ENCODE measurements at regions not wholly inside any gene's neighbourhood (a gene's known extent, or its start where the extent isn't known, plus 50 kb on each side); places are given as distances from the start of the nearest gene placed in this dataset.
"Not testable (repeated sequence)": the region's sequence is repeated elsewhere in the genome, so short reads cannot be mapped to it uniquely, and the experiment has no call there.

DNA sequence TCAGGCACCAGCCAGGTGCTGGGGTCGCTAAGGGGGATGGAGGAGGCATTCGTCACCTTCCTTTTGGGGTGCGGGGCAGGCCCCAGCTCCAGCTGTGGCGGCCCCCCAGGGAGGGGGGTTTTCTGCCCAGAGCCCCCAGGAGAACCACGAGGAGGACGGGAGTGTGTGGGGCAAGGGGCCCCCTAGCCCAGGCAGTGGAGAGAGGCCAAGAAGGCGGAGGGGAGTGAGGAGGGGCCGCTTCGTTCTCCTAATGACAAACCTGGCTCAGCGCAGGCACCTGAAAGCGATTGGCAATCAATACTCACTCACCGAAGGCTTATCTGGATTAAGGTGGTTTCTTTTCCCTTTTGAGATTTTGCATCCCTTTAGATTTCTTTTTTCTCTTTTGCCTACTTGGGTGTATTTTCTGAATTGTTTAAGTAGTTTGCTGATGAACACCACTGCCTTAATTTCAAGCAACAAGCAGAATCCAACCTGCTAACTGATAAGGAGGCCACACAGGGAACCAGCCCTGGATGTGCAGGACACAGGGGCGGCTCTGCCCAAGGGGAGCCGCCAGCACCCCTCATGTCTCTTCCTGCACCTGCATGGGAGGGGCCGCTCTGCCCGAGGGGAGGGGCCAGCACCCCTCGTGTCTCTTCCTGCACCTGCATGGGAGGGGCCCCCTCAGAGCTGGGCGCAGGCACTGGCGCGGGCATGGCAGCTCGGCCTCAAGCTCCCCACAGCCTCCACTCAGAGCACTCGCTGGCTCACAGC lies 122.3 kb downstream of the BRD1 start:
- H3K36me3 ChIP-seq (ENCODE audit: control insufficient read depth, insufficient read depth, low read length), result no peaks in the 10 kb centered on the region
- H3K4me1 ChIP-seq (ENCODE audit: control insufficient read depth, insufficient read depth, low read length), result no peaks in the 10 kb centered on the region
- peaks cover 15% of the 10 kb centered on the region for H3K27me3 ChIP-seq (ENCODE audit: control insufficient read depth, insufficient read depth, low read length)
- no peak overlapping the region for H3K27ac ChIP-seq (ENCODE audit: low read depth, low read length)
- H3K4me3 ChIP-seq (ENCODE audit: low read length), result no peak overlapping the region
- no peak overlapping the region for H3K9ac ChIP-seq (ENCODE audit: low read length)

DNA sequence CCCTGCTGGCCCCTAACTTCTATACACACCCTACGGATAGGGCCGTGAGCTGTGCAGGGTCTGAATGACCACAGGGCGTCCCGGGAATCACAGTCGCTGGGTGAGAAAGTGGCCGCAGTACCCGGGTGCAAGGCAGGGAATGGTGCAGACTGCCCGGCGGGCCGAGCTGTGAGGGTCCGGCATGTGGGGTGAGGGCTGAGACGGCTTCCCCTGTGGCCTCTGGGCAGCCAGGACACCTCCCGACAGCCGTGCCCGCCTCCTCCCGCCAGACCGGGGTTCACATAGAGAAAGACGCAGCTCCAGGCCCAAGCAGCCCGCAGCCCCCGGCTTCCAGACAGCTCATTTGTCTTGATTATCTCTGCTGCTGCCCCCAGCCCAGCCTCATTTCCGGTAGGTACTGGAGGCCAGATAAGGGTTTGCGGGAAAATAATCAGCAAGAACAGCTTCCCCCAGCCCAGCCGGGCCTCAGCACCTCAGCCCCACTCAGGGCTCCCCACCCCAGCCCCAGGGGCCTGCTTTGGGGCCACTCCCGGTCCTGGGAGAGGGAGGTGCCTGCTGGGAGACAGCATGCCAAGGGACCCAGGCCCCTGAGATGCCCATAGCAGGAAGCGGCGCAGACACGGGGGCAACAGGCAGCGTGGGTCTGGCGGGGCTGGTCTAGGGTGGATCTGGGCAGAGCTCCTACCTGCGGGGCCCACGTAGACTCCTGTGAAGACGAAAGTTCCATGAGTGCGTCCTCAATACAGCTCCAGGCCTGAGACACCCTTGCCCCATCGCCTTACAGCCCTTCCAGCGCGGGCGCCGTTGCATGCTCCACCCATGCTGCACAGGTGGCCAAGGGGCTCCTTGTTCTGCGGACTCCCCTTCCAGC lies 123.1 kb downstream of the BRD1 start:
- H3K27me3 ChIP-seq (ENCODE audit: control insufficient read depth, insufficient read depth, low read length), result peaks cover 15% of the 10 kb centered on the region
- H3K36me3 ChIP-seq (ENCODE audit: control insufficient read depth, insufficient read depth, low read length), result no peaks in the 10 kb centered on the region
- H3K9ac ChIP-seq (ENCODE audit: low read length), result no peak overlapping the region
- no peak overlapping the region for H3K27ac ChIP-seq (ENCODE audit: low read depth, low read length)
- no peak overlapping the region for H3K4me3 ChIP-seq (ENCODE audit: low read length)
- no peaks in the 10 kb centered on the region for H3K4me1 ChIP-seq (ENCODE audit: control insufficient read depth, insufficient read depth, low read length)

DNA sequence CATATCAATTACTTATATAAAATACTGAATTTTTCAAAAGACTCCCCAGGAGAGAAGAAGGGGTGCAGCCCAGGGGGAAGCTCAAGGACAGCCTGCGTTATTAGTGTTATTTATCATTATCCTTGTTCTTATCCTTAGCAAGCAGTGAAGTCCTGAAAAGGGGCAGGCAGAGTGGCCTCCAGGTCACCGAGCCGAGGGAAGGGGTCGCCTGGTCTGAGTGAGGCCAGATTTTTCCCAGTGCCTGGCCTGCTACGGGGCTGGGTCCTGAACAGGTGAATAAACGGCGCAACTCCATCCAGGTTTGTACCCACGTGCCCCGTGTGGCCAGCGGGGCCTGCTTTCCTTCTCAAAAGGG lies 123.7 kb downstream of the BRD1 start:
- peaks cover 14% of the 10 kb centered on the region for H3K27me3 ChIP-seq (ENCODE audit: control insufficient read depth, insufficient read depth, low read length)
- no peak overlapping the region for H3K27ac ChIP-seq (ENCODE audit: low read depth, low read length)
- H3K36me3 ChIP-seq (ENCODE audit: control insufficient read depth, insufficient read depth, low read length), result no peaks in the 10 kb centered on the region
- H3K9ac ChIP-seq (ENCODE audit: low read length), result no peak overlapping the region
- H3K4me3 ChIP-seq (ENCODE audit: low read length), result no peak overlapping the region
- H3K4me1 ChIP-seq (ENCODE audit: control insufficient read depth, insufficient read depth, low read length), result no peaks in the 10 kb centered on the region

DNA sequence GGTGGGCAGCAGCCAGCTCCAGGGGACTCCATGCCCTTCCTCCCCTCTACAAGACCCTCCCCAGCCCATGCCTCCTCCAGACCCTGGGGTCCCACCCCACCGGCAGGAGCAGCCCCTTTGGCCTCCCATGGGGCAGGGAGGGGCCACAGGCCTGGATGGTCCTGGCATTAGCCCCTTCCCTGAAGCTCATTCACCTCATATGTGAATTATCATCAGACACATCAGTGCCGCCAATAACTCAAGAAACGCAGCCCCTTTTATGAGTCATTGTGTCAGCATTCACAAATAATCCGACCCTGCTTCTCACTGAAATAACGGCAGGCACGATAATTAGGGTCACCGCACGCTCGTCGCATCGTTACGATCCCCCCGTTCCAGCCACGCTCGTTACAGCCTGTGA lies 124.2 kb downstream of the BRD1 start:
- H3K36me3 ChIP-seq (ENCODE audit: control insufficient read depth, insufficient read depth, low read length), result no peaks in the 10 kb centered on the region
- no peak overlapping the region for H3K27ac ChIP-seq (ENCODE audit: low read depth, low read length)
- H3K9ac ChIP-seq (ENCODE audit: low read length), result no peak overlapping the region
- H3K27me3 ChIP-seq (ENCODE audit: control insufficient read depth, insufficient read depth, low read length), result peaks cover 11% of the 10 kb centered on the region
- no peak overlapping the region for H3K4me3 ChIP-seq (ENCODE audit: low read length)
- H3K4me1 ChIP-seq (ENCODE audit: control insufficient read depth, insufficient read depth, low read length), result no peaks in the 10 kb centered on the region

DNA sequence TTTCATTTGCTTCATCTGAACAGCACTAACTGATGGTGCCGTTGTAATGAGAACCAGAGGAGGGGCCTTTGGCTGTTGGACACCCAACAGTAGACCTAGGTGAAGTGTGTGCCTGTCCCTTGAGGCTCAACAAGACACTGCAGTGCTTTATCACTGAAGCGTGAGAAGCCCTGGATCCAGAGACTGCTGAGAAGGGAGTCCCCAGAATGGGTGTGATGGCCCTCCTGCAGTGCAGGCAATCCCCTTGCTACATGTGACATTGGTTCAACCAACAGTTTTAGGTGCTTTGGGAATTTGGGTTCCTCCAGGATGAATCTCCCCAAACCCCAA lies 125.6 kb downstream of the BRD1 start:
- Histone ChIP-seq H3K4me1 (ENCODE audit: control insufficient read depth, insufficient read depth, low read length) (no peaks in the 10 kb centered on the region), H3K9ac (ENCODE audit: low read length) (no peak overlapping the region), H3K4me3 (ENCODE audit: low read length) (no peak overlapping the region), H3K27ac (ENCODE audit: low read depth, low read length) (no peak overlapping the region), H3K36me3 (ENCODE audit: control insufficient read depth, insufficient read depth, low read length) (no peaks in the 10 kb centered on the region), H3K27me3 (ENCODE audit: control insufficient read depth, insufficient read depth, low read length) (peaks cover 10% of the 10 kb centered on the region)

DNA sequence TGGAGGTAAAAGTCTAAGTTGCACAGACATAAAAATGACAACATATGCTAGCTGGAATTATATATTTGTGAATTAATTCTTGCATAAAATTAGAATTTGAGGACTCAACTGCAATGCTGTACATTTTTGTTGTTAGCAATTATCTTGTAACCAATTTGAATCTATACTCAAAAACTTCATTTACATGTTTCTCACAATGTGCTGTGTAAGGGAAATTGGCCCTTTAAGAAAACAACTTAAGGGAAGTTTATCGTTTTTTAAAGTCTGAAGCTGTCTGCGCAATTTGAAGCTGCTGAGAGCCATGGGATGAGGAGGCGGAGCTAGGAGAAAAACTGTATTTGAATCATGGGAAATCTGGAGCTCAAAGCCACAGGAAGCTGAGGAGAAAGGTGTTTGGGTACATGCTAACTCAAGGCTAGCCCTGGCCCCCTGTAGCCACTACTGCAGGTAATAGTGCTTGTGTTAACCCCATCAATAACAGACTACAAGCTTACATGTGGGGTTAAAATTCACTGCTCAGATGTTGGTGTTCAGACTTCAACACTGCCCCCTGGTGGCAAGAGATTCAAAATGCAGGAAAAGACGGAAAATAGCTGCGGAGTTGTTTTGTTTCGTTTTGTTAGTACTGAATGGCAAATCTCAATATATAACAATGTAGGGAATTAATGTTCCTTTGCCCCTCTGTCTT lies 126.1 kb downstream of the BRD1 start:
- H3K27me3 ChIP-seq (ENCODE audit: control insufficient read depth, insufficient read depth, low read length), result peaks cover 10% of the 10 kb centered on the region
- H3K27ac ChIP-seq (ENCODE audit: low read depth, low read length), result no peak overlapping the region
- H3K36me3 ChIP-seq (ENCODE audit: control insufficient read depth, insufficient read depth, low read length), result no peaks in the 10 kb centered on the region
- H3K4me3 ChIP-seq (ENCODE audit: low read length), result no peak overlapping the region
- H3K9ac ChIP-seq (ENCODE audit: low read length), result no peak overlapping the region
- H3K4me1 ChIP-seq (ENCODE audit: control insufficient read depth, insufficient read depth, low read length), result no peaks in the 10 kb centered on the region

DNA sequence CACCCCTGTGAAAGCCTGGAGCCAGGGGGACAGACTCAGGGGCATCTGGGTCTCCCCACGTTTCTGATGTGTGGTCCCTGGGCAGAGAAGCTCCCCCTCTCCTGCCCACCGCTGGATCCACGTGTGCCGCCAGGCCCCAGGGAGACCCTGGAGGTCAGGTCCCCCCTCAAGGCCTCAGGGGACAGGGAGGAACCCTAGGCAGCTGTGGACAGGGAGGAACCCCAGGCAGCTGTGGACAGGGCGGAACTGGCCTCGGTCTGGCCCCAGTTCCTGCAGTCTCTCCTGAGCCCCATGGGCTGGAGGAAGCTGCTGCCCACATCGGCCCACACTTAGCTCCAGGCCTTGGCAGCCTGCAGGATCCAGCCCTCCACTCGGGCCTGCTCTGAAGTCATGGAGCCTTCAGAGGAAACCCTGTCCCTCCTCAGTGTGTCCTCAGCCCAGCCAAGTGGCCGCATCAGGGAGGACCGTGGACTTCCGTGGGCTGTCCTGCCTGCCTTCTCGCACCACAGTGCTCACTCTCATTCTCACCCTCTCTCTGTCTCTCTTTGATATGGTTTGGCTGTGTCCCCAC lies 127.7 kb downstream of the BRD1 start:
- no peak overlapping the region for H3K9ac ChIP-seq (ENCODE audit: low read length)
- H3K27ac ChIP-seq (ENCODE audit: low read depth, low read length), result no peak overlapping the region
- no peak overlapping the region for H3K4me3 ChIP-seq (ENCODE audit: low read length)
- H3K36me3 ChIP-seq (ENCODE audit: control insufficient read depth, insufficient read depth, low read length), result no peaks in the 10 kb centered on the region
- no peaks in the 10 kb centered on the region for H3K4me1 ChIP-seq (ENCODE audit: control insufficient read depth, insufficient read depth, low read length)
- peaks cover 9% of the 10 kb centered on the region for H3K27me3 ChIP-seq (ENCODE audit: control insufficient read depth, insufficient read depth, low read length)

DNA sequence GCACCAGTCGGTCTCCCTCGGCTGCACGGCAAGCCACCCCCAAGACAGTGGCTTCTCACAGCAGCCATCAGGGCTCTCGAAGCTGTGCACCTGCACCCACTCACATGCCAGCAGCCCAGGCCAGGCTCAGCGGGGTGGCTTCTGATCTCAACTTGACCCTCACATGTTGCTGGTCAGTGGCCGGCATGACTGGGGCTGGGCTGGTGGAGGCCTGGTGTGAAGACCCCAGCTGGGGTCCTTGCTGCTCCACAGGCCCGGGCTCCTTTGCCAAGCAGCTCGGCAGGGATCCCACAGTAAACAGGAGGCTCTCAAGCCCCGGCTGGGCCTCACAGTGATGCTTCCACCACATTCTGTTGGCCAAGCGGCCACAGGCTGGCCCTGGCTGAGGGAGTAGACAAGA lies 128.2 kb downstream of the BRD1 start:
- no peak overlapping the region for H3K9ac ChIP-seq (ENCODE audit: low read length)
- no peaks in the 10 kb centered on the region for H3K4me1 ChIP-seq (ENCODE audit: control insufficient read depth, insufficient read depth, low read length)
- no peaks in the 10 kb centered on the region for H3K36me3 ChIP-seq (ENCODE audit: control insufficient read depth, insufficient read depth, low read length)
- H3K27me3 ChIP-seq (ENCODE audit: control insufficient read depth, insufficient read depth, low read length), result peaks cover 4% of the 10 kb centered on the region
- H3K27ac ChIP-seq (ENCODE audit: low read depth, low read length), result no peak overlapping the region
- H3K4me3 ChIP-seq (ENCODE audit: low read length), result no peak overlapping the region

DNA sequence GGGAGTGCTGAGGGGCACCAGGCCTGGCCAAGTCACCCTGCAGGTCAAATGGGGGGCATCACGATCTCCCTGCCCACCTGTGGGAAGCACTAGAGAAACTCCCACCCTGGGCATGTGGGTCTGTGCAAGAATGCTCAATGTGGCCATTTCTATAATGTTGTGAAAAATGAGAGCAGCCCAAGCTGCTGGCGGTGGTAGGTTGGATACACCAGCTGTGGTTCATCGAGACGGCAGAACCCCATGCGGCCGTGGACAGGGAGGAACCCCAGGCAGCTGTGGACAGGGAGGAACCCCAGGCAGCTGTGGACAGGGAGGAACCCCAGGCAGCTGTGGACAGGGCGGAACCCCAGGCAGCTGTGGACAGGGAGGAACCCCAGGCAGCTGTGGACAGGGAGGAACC lies 129.1 kb downstream of the BRD1 start:
- H3K27me3 ChIP-seq (ENCODE audit: control insufficient read depth, insufficient read depth, low read length); H3K36me3 ChIP-seq (ENCODE audit: control insufficient read depth, insufficient read depth, low read length); H3K27ac ChIP-seq (ENCODE audit: low read depth, low read length); H3K4me1 ChIP-seq (ENCODE audit: control insufficient read depth, insufficient read depth, low read length); H3K4me3 ChIP-seq (ENCODE audit: low read length); H3K9ac ChIP-seq (ENCODE audit: low read length): not testable (repeated sequence)

DNA sequence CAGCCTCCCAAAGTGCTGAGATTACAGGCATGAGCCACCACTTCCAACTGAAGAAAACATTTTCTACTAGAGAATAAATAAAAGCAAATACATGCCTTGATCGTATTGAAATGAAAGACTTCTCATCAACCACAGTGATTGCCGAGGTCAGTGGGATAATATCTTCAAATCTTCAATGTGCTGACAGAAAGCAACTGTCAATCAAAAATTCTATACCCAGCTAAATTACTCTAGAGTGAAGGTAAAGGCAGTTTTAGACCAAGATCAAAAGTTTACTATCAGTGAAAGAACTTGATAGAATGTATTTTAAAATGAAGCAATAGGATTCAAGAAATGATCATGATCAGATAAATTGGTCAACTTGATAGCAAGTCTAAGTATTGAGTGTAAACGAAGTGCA lies 130.6 kb downstream of the BRD1 start:
- Histone ChIP-seq H3K36me3 (ENCODE audit: control insufficient read depth, insufficient read depth, low read length) (no peaks in the 10 kb centered on the region), H3K27me3 (ENCODE audit: control insufficient read depth, insufficient read depth, low read length) (no peaks in the 10 kb centered on the region), H3K4me3 (ENCODE audit: low read length) (no peak overlapping the region), H3K27ac (ENCODE audit: low read depth, low read length) (no peak overlapping the region), H3K9ac (ENCODE audit: low read length) (no peak overlapping the region), H3K4me1 (ENCODE audit: control insufficient read depth, insufficient read depth, low read length) (no peaks in the 10 kb centered on the region)

DNA sequence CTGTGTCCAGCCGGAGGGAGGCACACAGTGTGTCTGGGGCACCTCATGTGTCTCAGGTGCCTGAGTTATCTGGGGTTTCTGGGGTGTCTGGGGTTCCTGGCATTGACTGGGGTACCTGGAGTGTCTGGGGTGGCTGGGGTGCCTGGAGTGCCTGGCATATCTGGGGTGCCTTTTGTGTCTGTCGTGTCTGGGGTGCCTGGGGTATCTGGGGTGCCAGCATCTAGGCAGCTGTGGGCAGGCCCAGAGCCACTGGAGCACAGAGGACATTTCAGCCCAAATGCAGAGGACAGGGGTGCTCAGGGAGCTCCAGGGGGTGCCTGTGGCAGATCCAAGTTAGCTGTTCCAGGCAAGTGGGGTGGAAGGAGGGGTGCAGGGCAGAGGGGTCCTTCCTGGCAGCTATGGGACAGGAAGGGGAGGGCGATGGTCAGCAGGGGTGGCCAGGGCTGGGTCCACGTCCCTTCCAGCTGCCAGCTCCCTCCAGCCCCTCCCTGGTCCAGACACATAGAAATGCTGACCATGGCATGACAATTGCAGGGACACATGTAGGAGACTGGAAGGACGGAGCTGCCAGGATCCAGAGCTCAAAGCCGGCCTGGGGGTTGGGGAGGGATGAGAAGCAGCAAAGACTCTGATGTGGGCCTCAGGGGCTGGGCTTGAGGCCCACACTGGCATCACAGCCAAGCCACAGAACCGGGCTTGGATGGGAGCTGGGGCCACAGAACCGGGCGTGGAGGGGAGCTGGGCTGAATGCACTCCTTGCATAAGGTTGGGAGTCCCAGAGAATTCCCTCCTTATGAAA lies 133.0 kb downstream of the BRD1 start:
- Histone ChIP-seq H3K9ac (ENCODE audit: low read length) (no peak overlapping the region), H3K36me3 (ENCODE audit: control insufficient read depth, insufficient read depth, low read length) (no peaks in the 10 kb centered on the region), H3K27ac (ENCODE audit: low read depth, low read length) (no peak overlapping the region), H3K4me3 (ENCODE audit: low read length) (no peak overlapping the region), H3K4me1 (ENCODE audit: control insufficient read depth, insufficient read depth, low read length) (no peaks in the 10 kb centered on the region), H3K27me3 (ENCODE audit: control insufficient read depth, insufficient read depth, low read length) (no peaks in the 10 kb centered on the region)

DNA sequence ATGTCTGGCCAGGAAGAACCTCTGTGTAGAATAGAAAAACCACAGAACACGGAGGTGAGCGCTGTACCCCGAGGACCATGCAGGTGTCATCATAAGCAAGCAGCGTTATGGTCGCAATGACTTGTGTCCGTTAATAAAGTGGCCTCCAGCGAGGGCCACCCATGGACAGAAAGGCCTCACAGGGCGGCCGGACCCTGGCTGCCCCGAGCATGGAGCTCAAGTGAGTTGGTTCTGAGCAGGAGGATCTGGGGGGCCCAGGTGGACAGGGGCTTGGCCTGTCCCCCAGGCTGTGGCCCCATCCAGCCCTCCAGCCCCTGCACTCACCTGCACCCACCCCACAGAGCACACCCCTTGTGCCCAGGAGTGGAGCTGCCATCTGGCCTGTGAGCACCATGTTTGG lies 133.8 kb downstream of the BRD1 start:
- Histone ChIP-seq H3K4me3 (ENCODE audit: low read length) (no peak overlapping the region), H3K27me3 (ENCODE audit: control insufficient read depth, insufficient read depth, low read length) (no peaks in the 10 kb centered on the region), H3K27ac (ENCODE audit: low read depth, low read length) (no peak overlapping the region), H3K4me1 (ENCODE audit: control insufficient read depth, insufficient read depth, low read length) (no peaks in the 10 kb centered on the region), H3K36me3 (ENCODE audit: control insufficient read depth, insufficient read depth, low read length) (no peaks in the 10 kb centered on the region), H3K9ac (ENCODE audit: low read length) (no peak overlapping the region)
